HG03558 (cell line): ENCODE measurements at regions not wholly inside any gene's neighbourhood (a gene's known extent, or its start where the extent isn't known, plus 50 kb on each side); places are given as distances from the start of the nearest gene placed in this dataset.
"Not testable (repeated sequence)": the region's sequence is repeated elsewhere in the genome, so short reads cannot be mapped to it uniquely, and the experiment has no call there.

Experiments used
- ATAC-seq: cut with Tn5 transposase; IDR thresholded peaks from one replicate; pipeline ENCODE4 v1.9.1; 2021; ENCODE audit warnings: moderate number of reproducible peaks; ENCODE audit not compliant: unreplicated experiment; ENCODE audit errors: extremely low read depth

- ATAC-seq = no peak
Observed at GRCh38 chr20:57828696-57829095, 118.9 kb upstream of the PMEPA1 start.

- ATAC-seq = no peak
Observed at GRCh38 chr20:57826666-57827287, 117.0 kb upstream of the PMEPA1 start.

- ATAC-seq = no peak
Observed at GRCh38 chr20:57824909-57825308, 115.1 kb upstream of the PMEPA1 start.

GRCh38 chr20:57821935-57822334 lies 112.1 kb upstream of the PMEPA1 start:
- no peak for ATAC-seq

GRCh38 chr20:57819691-57820380 lies 110.0 kb upstream of the PMEPA1 start:
- no peak for ATAC-seq

GRCh38 chr20:57819291-57819690 lies 109.5 kb upstream of the PMEPA1 start:
- ATAC-seq = no peak

GRCh38 chr20:57818418-57819181 lies 108.8 kb upstream of the PMEPA1 start:
- no peak for ATAC-seq

GRCh38 chr20:57815405-57815804 lies 105.6 kb upstream of the PMEPA1 start:
- no peak for ATAC-seq

- ATAC-seq = no peak
Observed at GRCh38 chr20:57814529-57814928, 104.7 kb upstream of the PMEPA1 start.

- no peak for ATAC-seq
Observed at GRCh38 chr20:57813509-57814269, 103.9 kb upstream of the PMEPA1 start.

GRCh38 chr20:57812632-57813031 lies 102.8 kb upstream of the PMEPA1 start:
- ATAC-seq = not testable (repeated sequence)

- no peak for ATAC-seq
Observed at GRCh38 chr20:57811374-57812020, 101.7 kb upstream of the PMEPA1 start.

GRCh38 chr20:57810511-57811373 lies 100.9 kb upstream of the PMEPA1 start:
- no peak for ATAC-seq

- ATAC-seq = no peak
Observed at GRCh38 chr20:57809661-57810172, 99.9 kb upstream of the PMEPA1 start.

GRCh38 chr20:57809149-57809548 lies 99.3 kb upstream of the PMEPA1 start:
- ATAC-seq = no peak

GRCh38 chr20:57808264-57809070 lies 98.7 kb upstream of the PMEPA1 start:
- ATAC-seq = no peak

GRCh38 chr20:57807401-57808263 lies 97.8 kb upstream of the PMEPA1 start:
- no peak for ATAC-seq
